ENCODE measurements at regions not wholly inside any gene's neighbourhood (a gene's known extent, or its start where the extent isn't known, plus 50 kb on each side); places are given as distances from the start of the nearest gene placed in this dataset.

DNA sequence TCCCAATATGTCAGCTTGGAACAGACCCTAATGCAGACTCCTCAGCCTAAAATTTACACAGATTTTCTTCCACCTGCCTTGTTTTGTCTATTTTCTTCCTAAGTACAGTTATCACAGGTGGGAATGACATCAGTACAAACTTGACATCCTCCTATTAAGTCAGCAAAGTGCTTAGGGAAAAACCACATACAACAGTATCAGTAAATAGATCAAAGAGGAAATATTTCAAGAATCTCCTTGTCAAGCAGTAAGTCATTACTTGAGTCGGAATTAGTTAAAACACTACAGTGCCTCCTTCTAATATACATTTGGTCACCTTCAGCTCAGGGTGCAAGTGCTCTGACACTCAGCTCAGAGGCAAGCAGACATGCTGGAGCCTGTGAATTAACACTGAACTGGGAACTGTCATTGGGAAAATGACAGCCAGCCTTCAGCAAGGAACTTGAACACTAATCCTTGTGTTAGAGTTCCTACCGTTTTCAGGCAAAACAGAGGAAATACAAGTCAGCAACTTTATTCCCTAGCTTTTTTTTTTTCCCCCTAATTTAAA lies 394.3 kb upstream of the HTR2A start:
- Histone ChIP-seq H3K27me3 (ENCODE audit: control insufficient read depth, insufficient read depth, low read length) (no peaks in the 10 kb centered on the region), H3K9me3 (ENCODE audit: control insufficient read depth in 2 of 2, low read length in 2 of 2) (no peaks in the 10 kb centered on the region), H3K27ac (ENCODE audit: insufficient read depth, low read length, poor library complexity, severe bottlenecking) (no peak overlapping the region), H3K4me3 (ENCODE audit: low read depth, low read length) (no peak overlapping the region), H3K36me3 (ENCODE audit: control insufficient read depth, insufficient read depth, low read length) (no peaks in the 10 kb centered on the region), H3K4me1 (ENCODE audit: control insufficient read depth, insufficient read depth, low read length, poor library complexity, severe bottlenecking) (no peaks in the 10 kb centered on the region)
- ATAC-seq (ENCODE audit: low read depth in 2 of 2) (no peak), DNase-seq (no peak)
- H3K9me3 Mint-ChIP-seq = peaks cover 0 to 4% (median 0%) of the 10 kb centered on the region in 7 donors
- H3K27ac Mint-ChIP-seq = no peak overlapping the region
- H3K4me3 Mint-ChIP-seq = no peak overlapping the region
- no peaks in the 10 kb centered on the region for H3K36me3 Mint-ChIP-seq
- no peaks in the 10 kb centered on the region for H3K27me3 Mint-ChIP-seq
- H3K4me1 Mint-ChIP-seq = no peaks in the 10 kb centered on the region

DNA sequence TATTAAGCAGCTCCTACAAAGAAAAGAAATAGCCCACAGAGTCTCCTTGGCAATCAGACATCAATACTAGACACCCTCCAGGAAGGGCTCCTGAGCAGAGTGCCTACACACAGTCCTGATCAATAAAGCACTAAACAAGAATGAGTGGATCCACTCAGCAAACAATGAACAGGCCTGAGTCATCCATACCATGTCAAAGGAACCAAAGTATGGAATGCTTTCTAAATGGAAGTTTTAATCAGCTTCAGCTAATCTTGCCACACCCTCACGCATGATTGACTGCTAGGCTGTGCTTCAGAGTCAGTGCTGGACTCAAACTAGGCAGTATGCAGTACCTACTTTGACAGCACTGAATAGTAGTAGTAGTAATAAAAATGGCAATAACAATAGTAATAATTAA lies 392.7 kb upstream of the HTR2A start:
- Mint-ChIP-seq H3K4me1 (no peaks in the 10 kb centered on the region), H3K9me3 (peaks cover 0 to 3% (median 0%) of the 10 kb centered on the region in 7 donors), H3K4me3 (no peak overlapping the region), H3K36me3 (no peaks in the 10 kb centered on the region), H3K27ac (no peak overlapping the region), H3K27me3 (no peaks in the 10 kb centered on the region)
- ATAC-seq (ENCODE audit: low read depth in 2 of 2) (no peak), DNase-seq (no peak)
- Histone ChIP-seq H3K9me3 (ENCODE audit: control insufficient read depth in 2 of 2, low read length in 2 of 2) (no peaks in the 10 kb centered on the region), H3K36me3 (ENCODE audit: control insufficient read depth, insufficient read depth, low read length) (no peaks in the 10 kb centered on the region), H3K27ac (ENCODE audit: insufficient read depth, low read length, poor library complexity, severe bottlenecking) (no peak overlapping the region), H3K4me3 (ENCODE audit: low read depth, low read length) (no peak overlapping the region), H3K27me3 (ENCODE audit: control insufficient read depth, insufficient read depth, low read length) (no peaks in the 10 kb centered on the region), H3K4me1 (ENCODE audit: control insufficient read depth, insufficient read depth, low read length, poor library complexity, severe bottlenecking) (no peaks in the 10 kb centered on the region)

DNA sequence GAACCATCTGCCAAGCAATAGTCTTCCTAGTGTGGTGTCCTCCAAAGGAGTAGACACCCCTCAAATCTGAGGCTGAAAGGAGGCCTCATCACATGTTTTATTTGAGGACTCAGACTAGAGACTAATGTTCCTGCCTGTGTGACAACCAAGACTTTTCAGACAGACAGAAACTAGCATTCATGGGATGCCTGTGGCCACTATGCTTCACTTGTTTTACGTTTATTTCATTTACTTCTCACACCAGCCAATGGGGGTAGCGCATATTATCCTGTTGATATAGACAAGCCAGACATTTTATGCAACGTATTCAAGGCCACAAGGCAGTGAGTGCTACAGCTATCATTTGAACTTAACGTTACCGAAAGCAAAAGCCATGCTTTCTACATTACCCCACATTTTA lies 391.7 kb upstream of the HTR2A start:
- no peak overlapping the region for H3K27ac ChIP-seq (ENCODE audit: insufficient read depth, low read length, poor library complexity, severe bottlenecking)
- H3K4me1 ChIP-seq (ENCODE audit: control insufficient read depth, insufficient read depth, low read length, poor library complexity, severe bottlenecking) = no peaks in the 10 kb centered on the region
- Mint-ChIP-seq H3K4me1 (no peaks in the 10 kb centered on the region), H3K9me3 (peaks cover 0 to 3% (median 0%) of the 10 kb centered on the region in 7 donors), H3K36me3 (no peaks in the 10 kb centered on the region), H3K4me3 (no peak overlapping the region), H3K27ac (peak overlapping the region in 1 of 3 donors; percentile 14), H3K27me3 (no peaks in the 10 kb centered on the region)
- H3K36me3 ChIP-seq (ENCODE audit: control insufficient read depth, insufficient read depth, low read length) = no peaks in the 10 kb centered on the region
- H3K4me3 ChIP-seq (ENCODE audit: low read depth, low read length) = no peak overlapping the region
- no peaks in the 10 kb centered on the region for H3K27me3 ChIP-seq (ENCODE audit: control insufficient read depth, insufficient read depth, low read length)
- ATAC-seq (ENCODE audit: low read depth in 2 of 2) (no peak), DNase-seq (no peak)
- no peaks in the 10 kb centered on the region for H3K9me3 ChIP-seq (ENCODE audit: control insufficient read depth in 2 of 2, low read length in 2 of 2)

DNA sequence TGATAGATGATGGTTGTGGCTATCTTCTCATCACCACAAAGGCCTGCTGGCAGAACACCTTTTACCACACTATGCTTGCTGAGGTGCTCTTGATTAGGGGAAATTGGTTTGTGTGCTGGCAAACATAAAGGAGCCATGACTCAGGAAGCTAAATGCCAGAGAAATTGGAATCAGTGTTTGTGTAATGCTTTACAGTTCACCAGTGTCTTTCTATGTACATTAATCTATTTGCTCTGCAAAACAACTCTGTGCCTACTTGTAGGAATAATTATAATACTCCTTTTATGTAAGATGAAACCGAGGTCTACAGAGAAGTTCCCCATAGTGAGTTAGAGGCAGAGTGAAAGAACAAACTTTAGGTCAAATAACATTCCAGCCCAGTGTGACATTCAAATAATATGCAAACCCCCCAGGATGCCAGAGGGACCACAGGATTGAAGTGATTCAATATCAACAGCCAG lies 390.5 kb upstream of the HTR2A start:
- no peaks in the 10 kb centered on the region for H3K36me3 ChIP-seq (ENCODE audit: control insufficient read depth, insufficient read depth, low read length)
- Mint-ChIP-seq H3K9me3 (peaks cover 0 to 4% (median 0%) of the 10 kb centered on the region in 7 donors), H3K27me3 (no peaks in the 10 kb centered on the region), H3K36me3 (no peaks in the 10 kb centered on the region), H3K4me1 (no peaks in the 10 kb centered on the region), H3K27ac (no peak overlapping the region), H3K4me3 (no peak overlapping the region)
- no peak overlapping the region for H3K4me3 ChIP-seq (ENCODE audit: low read depth, low read length)
- no peak overlapping the region for H3K27ac ChIP-seq (ENCODE audit: insufficient read depth, low read length, poor library complexity, severe bottlenecking)
- H3K4me1 ChIP-seq (ENCODE audit: control insufficient read depth, insufficient read depth, low read length, poor library complexity, severe bottlenecking) = no peaks in the 10 kb centered on the region
- H3K9me3 ChIP-seq (ENCODE audit: control insufficient read depth in 2 of 2, low read length in 2 of 2) = no peaks in the 10 kb centered on the region
- H3K27me3 ChIP-seq (ENCODE audit: control insufficient read depth, insufficient read depth, low read length) = no peaks in the 10 kb centered on the region
- ATAC-seq (ENCODE audit: low read depth in 2 of 2) = no peak
- DNase-seq = no peak

DNA sequence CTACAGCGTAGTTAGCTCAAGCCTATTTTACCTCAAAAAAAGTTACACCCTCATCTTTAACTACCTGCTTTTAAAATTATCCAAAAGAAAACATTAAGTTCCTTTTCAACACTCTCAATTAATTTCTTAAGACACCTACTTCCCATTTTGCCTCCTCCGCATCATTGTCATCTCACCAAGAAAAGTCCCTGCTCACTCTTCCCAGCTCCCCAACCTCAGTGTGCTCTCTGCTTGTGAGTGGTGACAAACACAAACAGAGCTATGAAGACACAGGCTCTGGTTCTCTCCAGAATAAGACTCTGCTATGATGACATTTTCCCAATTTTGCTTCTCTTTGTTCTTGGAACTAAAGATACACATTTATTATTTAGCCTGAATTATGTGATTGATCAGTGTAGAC lies 385.1 kb upstream of the HTR2A start:
- Mint-ChIP-seq H3K36me3 (no peaks in the 10 kb centered on the region), H3K9me3 (peaks cover 0 to 8% (median 2%) of the 10 kb centered on the region in 7 donors), H3K4me3 (no peak overlapping the region), H3K4me1 (no peaks in the 10 kb centered on the region), H3K27me3 (no peaks in the 10 kb centered on the region), H3K27ac (no peak overlapping the region)
- Histone ChIP-seq H3K27ac (ENCODE audit: insufficient read depth, low read length, poor library complexity, severe bottlenecking) (no peak overlapping the region), H3K4me3 (ENCODE audit: low read depth, low read length) (no peak overlapping the region), H3K9me3 (ENCODE audit: control insufficient read depth in 2 of 2, low read length in 2 of 2) (no peaks in the 10 kb centered on the region), H3K36me3 (ENCODE audit: control insufficient read depth, insufficient read depth, low read length) (no peaks in the 10 kb centered on the region), H3K27me3 (ENCODE audit: control insufficient read depth, insufficient read depth, low read length) (no peaks in the 10 kb centered on the region), H3K4me1 (ENCODE audit: control insufficient read depth, insufficient read depth, low read length, poor library complexity, severe bottlenecking) (no peaks in the 10 kb centered on the region)
- DNase-seq (no peak), ATAC-seq (ENCODE audit: low read depth in 2 of 2) (no peak)

DNA sequence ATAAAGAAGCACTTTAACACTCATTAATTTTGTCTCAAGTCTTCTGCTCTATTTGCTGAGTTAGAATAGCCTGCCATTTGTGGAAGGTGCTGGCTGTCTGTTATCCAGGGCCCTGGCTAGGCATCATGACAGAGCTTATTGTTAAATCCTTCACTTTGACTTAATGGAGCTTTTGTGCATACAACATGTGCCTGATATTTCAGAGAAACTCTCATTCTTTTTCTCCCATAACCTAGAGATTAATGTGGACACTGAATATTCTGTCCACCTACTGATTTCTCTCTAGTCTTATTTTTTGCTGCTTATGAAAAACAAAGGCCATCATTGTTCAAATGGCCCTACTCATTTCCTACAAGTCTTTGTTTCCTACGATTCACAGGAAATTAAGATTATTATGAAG lies 383.1 kb upstream of the HTR2A start:
- no peaks in the 10 kb centered on the region for H3K9me3 ChIP-seq (ENCODE audit: control insufficient read depth in 2 of 2, low read length in 2 of 2)
- H3K4me3 Mint-ChIP-seq = no peak overlapping the region
- no peaks in the 10 kb centered on the region for H3K4me1 ChIP-seq (ENCODE audit: control insufficient read depth, insufficient read depth, low read length, poor library complexity, severe bottlenecking)
- no peaks in the 10 kb centered on the region for H3K27me3 Mint-ChIP-seq
- no peak overlapping the region for H3K27ac Mint-ChIP-seq
- no peaks in the 10 kb centered on the region for H3K27me3 ChIP-seq (ENCODE audit: control insufficient read depth, insufficient read depth, low read length)
- no peak for DNase-seq
- H3K36me3 Mint-ChIP-seq = no peaks in the 10 kb centered on the region
- H3K9me3 Mint-ChIP-seq = peaks cover 0 to 11% (median 2%) of the 10 kb centered on the region in 7 donors
- ATAC-seq (ENCODE audit: low read depth in 2 of 2) = no peak
- H3K4me3 ChIP-seq (ENCODE audit: low read depth, low read length) = no peak overlapping the region
- H3K36me3 ChIP-seq (ENCODE audit: control insufficient read depth, insufficient read depth, low read length) = no peaks in the 10 kb centered on the region
- no peaks in the 10 kb centered on the region for H3K4me1 Mint-ChIP-seq
- H3K27ac ChIP-seq (ENCODE audit: insufficient read depth, low read length, poor library complexity, severe bottlenecking) = no peak overlapping the region

DNA sequence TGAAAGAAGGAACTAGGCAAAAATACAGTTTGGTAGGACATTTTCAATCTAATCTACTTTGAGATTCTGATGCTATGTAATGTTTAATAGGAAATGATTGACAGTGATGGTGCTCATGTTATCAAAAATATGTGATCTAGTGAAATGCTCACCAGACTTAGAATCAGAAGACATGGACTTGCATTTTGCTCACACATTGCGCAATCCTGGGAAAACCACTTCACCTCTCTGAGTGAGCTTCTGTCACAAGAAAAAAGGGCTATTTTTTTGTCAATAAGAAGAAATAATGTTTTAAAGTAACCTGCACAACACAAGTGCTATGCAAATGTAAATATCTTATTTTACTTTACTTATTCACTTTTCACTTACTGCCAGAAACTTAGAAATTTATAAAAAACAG lies 380.9 kb upstream of the HTR2A start:
- Histone ChIP-seq H3K27me3 (ENCODE audit: control insufficient read depth, insufficient read depth, low read length) (no peaks in the 10 kb centered on the region), H3K4me1 (ENCODE audit: control insufficient read depth, insufficient read depth, low read length, poor library complexity, severe bottlenecking) (no peaks in the 10 kb centered on the region), H3K4me3 (ENCODE audit: low read depth, low read length) (no peak overlapping the region), H3K9me3 (ENCODE audit: control insufficient read depth in 2 of 2, low read length in 2 of 2) (no peaks in the 10 kb centered on the region), H3K36me3 (ENCODE audit: control insufficient read depth, insufficient read depth, low read length) (no peaks in the 10 kb centered on the region), H3K27ac (ENCODE audit: insufficient read depth, low read length, poor library complexity, severe bottlenecking) (no peak overlapping the region)
- Mint-ChIP-seq H3K36me3 (no peaks in the 10 kb centered on the region), H3K9me3 (peaks cover 0 to 10% (median 1%) of the 10 kb centered on the region in 7 donors), H3K4me3 (no peak overlapping the region), H3K27ac (no peak overlapping the region), H3K27me3 (no peaks in the 10 kb centered on the region), H3K4me1 (no peaks in the 10 kb centered on the region)
- DNase-seq = no peak
- ATAC-seq (ENCODE audit: low read depth in 2 of 2) = no peak

DNA sequence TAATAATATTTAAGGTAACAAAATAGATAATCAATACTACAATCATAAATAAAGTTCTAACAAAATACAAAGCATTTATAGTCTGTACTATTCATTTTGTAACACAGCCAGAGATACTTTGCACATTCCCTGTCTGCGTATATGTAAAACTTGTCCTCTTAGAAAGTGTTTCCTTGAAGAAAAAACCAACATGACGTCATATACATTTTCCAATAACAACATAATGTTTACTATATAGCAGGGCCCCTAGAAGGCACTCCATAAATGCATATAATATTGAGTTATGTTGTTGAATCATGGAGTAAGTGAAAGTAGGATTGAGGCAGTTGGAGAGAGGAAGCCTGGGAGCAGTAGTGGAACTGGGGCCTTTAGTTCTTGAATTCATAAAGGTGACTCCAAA lies 371.4 kb upstream of the HTR2A start:
- Histone ChIP-seq H3K27ac (ENCODE audit: insufficient read depth, low read length, poor library complexity, severe bottlenecking) (no peak overlapping the region), H3K9me3 (ENCODE audit: control insufficient read depth in 2 of 2, low read length in 2 of 2) (peaks cover 0 to 1% of the 10 kb centered on the region in 2 experiments), H3K4me3 (ENCODE audit: low read depth, low read length) (no peak overlapping the region), H3K27me3 (ENCODE audit: control insufficient read depth, insufficient read depth, low read length) (no peaks in the 10 kb centered on the region), H3K36me3 (ENCODE audit: control insufficient read depth, insufficient read depth, low read length) (no peaks in the 10 kb centered on the region), H3K4me1 (ENCODE audit: control insufficient read depth, insufficient read depth, low read length, poor library complexity, severe bottlenecking) (no peaks in the 10 kb centered on the region)
- no peak overlapping the region for H3K27ac Mint-ChIP-seq
- ATAC-seq (ENCODE audit: low read depth in 2 of 2) (no peak), DNase-seq (no peak)
- no peaks in the 10 kb centered on the region for H3K27me3 Mint-ChIP-seq
- H3K36me3 Mint-ChIP-seq = no peaks in the 10 kb centered on the region
- peaks cover 0 to 13% (median 5%) of the 10 kb centered on the region in 7 donors for H3K9me3 Mint-ChIP-seq
- no peak overlapping the region for H3K4me3 Mint-ChIP-seq
- no peaks in the 10 kb centered on the region for H3K4me1 Mint-ChIP-seq

Measured in CD4-positive, CD25-positive, alpha-beta regulatory T cell (primary cell).